NCI-H2107 treated with DMSO at 0.1 percent for 48 hours (cell line): ENCODE measurements at regions not wholly inside any gene's neighbourhood (a gene's known extent, or its start where the extent isn't known, plus 50 kb on each side); places are given as distances from the start of the nearest gene placed in this dataset.

Source experiments
- DNase-seq: peaks from one replicate; lab custom pipeline; 2025; ENCODE audit not compliant: unreplicated experiment; lab: John Stamatoyannopoulos, UW

DNA sequence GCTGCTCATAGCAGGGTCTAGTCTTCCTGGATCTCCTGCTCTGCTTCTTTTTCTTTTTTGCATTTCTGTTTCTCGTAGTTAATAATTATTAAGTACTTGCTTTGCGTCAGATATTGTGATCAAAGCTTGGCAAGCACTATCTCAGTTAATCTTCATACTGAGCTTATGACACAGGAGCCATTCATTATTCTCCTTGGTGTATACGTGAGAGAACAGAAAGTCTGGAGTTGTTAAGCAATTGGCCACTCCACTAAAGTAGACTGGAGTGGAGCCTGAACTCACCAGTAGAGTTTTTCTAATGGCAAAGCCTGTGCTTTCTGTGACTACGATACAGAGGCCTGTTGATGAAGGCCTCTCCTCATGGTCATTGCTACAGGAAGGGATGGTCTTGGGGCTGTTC is 285.9 kb downstream of the RFC3 start:
- no peak for DNase-seq

DNA sequence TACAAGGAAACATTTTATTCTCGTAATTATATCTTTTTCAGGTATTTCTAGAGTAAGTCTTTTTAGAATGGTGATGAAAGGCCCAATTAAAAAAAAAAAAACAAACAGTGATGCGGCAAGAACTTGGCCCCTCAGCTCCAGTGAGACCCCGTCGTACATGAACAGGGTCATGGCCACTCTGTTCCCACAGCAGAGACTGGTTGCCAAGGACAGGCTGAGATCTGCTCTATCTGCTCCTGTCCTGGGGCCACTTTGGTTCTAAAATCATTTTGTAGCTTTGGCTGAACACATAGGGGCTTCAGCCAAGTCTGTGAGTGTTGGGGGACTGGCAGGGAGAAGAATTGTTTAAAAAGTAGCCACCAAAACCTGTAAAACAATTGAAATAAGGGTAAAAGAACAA is 286.9 kb downstream of the RFC3 start:
- DNase-seq = no peak

GRCh38 chr13:34107806-34108205 is 289.9 kb downstream of the RFC3 start:
- no peak for DNase-seq

- no peak for DNase-seq
Measured at GRCh38 chr13:34108410-34108809, 290.5 kb downstream of the RFC3 start.

DNA sequence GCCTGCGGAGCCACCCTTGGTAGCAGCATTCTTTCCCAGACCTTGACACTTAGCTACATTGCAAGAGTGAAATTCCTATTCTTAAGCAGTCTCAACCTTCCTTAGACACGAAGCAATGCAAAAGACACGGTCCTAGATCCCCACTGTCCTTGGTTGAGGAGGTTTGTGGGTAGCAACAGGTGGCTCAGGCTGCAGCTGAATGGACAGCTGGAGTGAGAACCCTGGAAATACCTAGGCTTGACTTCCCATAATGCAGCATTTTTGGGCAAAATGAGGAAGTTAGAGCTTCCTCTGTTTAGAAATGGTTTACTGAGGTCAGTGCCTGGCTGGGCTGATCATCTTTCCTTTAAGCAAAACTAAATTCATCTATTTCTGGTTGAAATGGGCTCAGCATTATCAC is 296.6 kb downstream of the RFC3 start:
- DNase-seq = no peak

- no peak for DNase-seq
Measured at GRCh38 chr13:34116651-34117050, 298.7 kb downstream of the RFC3 start.

- peak; percentile 55 for DNase-seq
Measured at GRCh38 chr13:34124666-34125306, 306.8 kb downstream of the RFC3 start.

DNA sequence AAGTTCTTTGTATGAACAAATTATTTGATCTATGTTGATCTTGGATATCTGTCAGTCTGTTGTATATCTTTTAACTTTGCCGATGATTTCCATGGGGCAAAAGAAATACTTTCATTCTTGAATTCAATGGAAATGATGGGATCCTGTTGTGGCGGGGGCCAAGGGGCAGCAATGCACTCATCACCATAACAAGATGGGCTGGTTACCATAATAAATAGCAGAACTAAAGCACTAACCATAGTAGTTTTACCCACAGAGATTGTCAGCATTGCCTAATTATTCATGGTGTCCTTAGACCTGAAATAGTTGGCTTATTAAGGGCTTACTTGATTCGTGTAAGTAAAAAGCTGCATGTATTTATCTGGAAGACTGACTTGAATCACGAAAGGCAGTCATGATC is 309.6 kb downstream of the RFC3 start:
- DNase-seq = no peak

DNA sequence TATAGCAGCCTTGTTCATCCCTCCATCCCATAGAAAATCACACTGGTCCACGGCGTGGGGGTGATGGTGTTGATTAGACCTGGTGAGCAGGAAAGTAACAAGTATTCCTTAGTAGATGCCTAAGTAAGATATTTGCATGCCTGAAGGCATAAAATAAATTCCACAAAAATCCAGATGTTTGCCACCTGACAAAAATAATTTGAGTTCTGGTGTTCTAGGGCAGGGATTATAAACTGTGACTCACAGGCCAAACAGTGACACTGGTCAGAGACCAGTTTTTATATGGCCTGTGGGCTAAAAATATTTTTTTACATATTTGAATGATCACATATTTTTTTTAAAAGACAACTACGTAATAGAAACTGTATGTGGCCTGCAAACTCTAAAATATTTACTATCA is 310.7 kb downstream of the RFC3 start:
- DNase-seq = no peak

DNA sequence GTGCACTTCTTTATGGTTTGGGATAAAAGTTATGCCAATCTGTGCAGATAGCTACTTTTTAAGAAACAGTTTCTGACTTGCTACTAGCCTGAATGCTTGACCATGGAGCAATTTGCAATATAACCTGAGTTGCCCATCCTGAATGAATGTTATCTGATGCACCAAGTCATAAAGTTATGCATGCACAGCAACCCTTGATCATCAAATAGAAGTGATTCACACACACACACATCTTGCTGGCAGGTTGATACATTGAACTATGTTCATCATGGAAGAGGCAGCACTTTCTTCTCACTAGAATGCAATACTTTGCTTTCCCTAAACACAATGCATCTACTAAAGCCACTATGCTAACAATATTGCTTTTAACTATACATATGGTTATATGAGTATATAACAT is 311.5 kb downstream of the RFC3 start:
- DNase-seq = no peak

- DNase-seq = no peak
Measured at GRCh38 chr13:34137200-34137599, 319.3 kb downstream of the RFC3 start.

DNA sequence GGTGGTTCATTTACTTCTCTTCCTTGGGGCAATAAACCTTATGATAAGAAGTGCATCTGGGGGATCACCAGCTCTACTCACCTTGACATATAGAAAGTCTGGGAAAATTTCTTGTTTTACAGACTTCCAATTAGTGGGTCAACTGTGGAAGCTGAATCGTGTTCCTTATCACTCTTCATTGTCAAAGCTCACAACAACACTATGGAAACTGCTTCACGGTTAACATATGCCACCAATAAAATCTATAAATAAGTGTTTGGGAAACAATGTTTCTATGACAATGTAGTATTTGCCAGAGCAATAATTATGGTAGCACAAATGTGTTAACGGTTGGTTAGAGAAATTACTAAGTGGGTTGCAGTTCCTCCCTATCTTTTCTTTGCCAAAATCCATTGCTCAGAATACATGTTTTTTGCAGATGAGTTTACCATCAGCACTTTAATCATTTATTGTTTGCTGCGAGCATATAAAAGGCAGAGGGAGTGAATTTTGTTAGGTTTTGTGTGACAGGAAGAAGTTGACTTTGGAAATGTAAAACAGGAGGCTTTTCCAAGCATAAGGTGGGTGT is 321.8 kb downstream of the RFC3 start:
- DNase-seq = no peak

DNA sequence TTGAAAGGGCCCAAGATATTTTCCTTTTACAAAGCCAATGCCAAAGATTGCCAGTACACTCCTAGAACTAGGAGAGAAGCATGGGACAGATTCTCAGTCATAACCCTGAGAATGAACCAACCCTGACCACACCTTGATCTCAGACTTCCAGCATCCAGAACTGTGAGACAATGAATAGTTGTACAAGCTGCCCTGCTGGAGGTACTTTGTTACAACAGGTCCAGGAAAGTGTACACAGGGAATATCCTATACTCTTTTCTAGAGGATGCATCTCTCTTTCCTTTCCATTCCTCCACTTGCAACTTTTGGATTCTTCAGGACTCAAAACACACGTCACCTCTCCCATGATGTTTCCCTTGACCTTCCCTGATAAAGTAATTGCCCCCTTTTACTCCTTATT is 325.7 kb downstream of the RFC3 start:
- no peak for DNase-seq

- DNase-seq = no peak
Measured at GRCh38 chr13:34144142-34144541, 326.2 kb downstream of the RFC3 start.

DNA sequence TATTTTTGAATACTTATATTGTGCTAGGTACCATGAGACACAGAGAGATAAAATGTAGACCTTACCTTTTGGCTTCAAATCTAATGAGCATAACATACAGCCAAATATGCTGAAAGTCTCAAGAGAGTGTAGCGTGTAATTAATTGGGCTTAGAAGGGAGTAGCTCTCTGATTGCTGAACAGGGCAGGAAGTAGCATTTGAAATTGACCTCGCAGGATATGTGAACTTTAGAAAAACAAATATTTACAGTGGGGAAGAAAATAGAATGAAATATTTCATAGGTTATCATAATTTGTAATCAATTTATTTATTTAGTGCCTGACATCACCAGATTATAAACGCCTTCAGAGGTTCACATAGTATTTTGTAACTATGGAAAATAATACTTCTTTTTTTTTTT is 327.1 kb downstream of the RFC3 start:
- DNase-seq = no peak

GRCh38 chr13:34148359-34148758 is 330.4 kb downstream of the RFC3 start:
- DNase-seq = no peak

GRCh38 chr13:34151885-34152284 is 333.9 kb downstream of the RFC3 start:
- DNase-seq = no peak

GRCh38 chr13:34152409-34152808 is 334.5 kb downstream of the RFC3 start:
- DNase-seq = no peak

DNA sequence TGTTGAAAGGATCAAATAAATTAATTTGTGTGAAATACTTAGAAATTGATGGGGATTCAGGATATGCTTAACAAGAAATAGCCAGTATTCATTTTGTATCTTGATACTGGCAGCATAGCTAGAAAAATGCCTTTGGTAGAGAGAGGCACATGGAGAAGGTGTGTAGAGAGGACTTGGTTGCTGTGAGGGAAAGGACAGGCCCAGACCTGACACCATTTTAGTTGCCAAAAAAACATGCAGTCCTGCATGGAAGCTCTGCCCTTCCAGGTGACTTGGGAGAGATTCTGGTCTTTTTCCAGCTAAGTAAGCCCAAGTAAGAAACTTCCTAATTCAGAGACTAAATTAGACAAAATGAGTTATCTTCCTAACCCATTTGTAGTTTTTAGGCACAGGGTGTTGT is 335.0 kb downstream of the RFC3 start:
- DNase-seq = no peak

GRCh38 chr13:34153428-34154180 is 335.7 kb downstream of the RFC3 start:
- no peak for DNase-seq

- no peak for DNase-seq
Measured at GRCh38 chr13:34155931-34156607, 338.1 kb downstream of the RFC3 start.

DNA sequence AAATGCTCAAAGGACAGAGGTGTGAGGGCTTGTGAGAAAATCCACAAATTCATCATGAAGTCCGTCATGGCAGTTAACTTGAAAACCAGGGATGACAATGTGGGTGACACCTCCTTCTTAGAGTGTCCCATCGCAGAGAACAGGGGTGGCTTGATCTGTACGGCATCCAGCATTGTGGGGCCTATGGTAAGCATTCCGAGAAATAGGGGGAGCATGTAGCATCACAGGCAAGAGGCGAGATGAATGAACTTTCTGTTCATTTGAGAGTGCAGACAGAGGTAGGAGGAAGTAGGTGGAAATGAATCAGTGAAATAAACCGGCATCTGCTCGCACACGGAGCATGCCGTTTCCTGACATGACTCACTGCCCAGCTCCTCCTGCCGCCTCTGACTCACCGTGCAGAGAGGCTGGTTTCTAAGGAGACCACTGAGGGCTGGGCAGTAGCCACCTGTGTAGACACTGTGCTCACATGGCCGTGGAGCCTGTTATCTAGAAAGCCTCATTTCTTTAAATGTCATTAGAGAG is 339.0 kb downstream of the RFC3 start:
- peak; percentile 51 for DNase-seq
